ENCODE measurements at regions not wholly inside any gene's neighbourhood (a gene's known extent, or its start where the extent isn't known, plus 50 kb on each side); places are given as distances from the start of the nearest gene placed in this dataset.

DNA sequence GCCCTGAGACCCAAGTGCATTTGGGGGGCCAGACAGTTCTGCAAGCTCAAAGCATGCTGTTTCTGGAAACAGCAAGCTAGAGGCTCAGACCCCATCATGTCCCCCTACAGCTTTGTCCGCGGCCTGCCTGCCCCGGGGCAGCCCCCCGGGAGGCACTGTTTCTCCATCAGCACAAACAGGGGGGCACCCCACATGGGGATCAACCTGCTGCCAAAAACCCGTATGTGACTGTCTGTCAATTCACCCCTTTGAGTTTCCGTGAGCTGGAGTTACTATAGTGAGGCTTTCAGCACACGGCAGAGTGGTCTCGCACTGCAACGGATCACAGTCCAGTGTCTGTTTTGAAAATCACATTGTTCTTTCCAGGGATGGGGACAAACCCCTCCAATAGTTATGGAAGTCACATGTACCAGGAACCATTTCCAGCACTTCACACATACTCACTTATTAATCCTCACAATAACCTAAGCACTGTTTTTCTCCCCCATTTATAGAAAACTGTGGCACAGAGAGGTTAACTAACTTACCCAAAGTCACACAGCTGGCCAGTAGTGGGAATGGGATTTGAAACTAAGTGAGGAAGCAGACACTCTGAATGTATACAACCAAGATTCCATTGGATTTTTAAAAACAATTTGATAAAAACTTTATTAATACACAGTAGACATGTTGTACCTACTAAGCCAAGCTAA lies 269.0 kb downstream of the C16orf95 start:
- TF ChIP-seq EP300 (IDR thresholded peaks at IDR 0.05): no peak
- TF ChIP-seq SREBF2 (IDR thresholded peaks at IDR 0.05): no peak
- no peak for TF ChIP-seq NR3C1 (IDR thresholded peaks at IDR 0.05)
- TF ChIP-seq, protein P1, sequence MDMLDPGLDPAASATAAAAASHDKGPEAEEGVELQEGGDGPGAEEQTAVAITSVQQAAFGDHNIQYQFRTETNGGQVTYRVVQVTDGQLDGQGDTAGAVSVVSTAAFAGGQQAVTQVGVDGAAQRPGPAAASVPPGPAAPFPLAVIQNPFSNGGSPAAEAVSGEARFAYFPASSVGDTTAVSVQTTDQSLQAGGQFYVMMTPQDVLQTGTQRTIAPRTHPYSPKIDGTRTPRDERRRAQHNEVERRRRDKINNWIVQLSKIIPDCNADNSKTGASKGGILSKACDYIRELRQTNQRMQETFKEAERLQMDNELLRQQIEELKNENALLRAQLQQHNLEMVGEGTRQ (IDR thresholded peaks at IDR 0.05): no peak
- TF ChIP-seq, protein P2, sequence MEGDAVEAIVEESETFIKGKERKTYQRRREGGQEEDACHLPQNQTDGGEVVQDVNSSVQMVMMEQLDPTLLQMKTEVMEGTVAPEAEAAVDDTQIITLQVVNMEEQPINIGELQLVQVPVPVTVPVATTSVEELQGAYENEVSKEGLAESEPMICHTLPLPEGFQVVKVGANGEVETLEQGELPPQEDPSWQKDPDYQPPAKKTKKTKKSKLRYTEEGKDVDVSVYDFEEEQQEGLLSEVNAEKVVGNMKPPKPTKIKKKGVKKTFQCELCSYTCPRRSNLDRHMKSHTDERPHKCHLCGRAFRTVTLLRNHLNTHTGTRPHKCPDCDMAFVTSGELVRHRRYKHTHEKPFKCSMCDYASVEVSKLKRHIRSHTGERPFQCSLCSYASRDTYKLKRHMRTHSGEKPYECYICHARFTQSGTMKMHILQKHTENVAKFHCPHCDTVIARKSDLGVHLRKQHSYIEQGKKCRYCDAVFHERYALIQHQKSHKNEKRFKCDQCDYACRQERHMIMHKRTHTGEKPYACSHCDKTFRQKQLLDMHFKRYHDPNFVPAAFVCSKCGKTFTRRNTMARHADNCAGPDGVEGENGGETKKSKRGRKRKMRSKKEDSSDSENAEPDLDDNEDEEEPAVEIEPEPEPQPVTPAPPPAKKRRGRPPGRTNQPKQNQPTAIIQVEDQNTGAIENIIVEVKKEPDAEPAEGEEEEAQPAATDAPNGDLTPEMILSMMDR (IDR thresholded peaks at IDR 0.05): no peak

All from A549 (cell line).